Tibial nerve (tissue), 4 donors: ENCODE measurements at regions not wholly inside any gene's neighbourhood (a gene's known extent, or its start where the extent isn't known, plus 50 kb on each side); places are given as distances from the start of the nearest gene placed in this dataset.

Source experiments
- DNase-seq, 2 donors: peaks; one replicate each; pipeline ENCODE4 v3.0.0-alpha.2; 2019; ENCODE audit warnings: low spot score in 2 of 2
- H3K27ac ChIP-seq, 4 donors: fragments of 200-600 bp; sonication (generic) in 3 of 4; one replicate each; pipeline ENCODE4 v1.5.1; 2017 to 2019; ENCODE audit warnings: mild to moderate bottlenecking in 1 of 4
- H3K27me3 ChIP-seq, 2 donors: fragments of 200-600 bp; sonication (generic) in 1 of 2; one replicate each; pipeline versions ENCODE4 v1.5.1 to v1.6.0; 2017 to 2019
- H3K36me3 ChIP-seq, 3 donors: fragments of 200-600 bp; sonication (generic); one replicate each; pipeline ENCODE4 v1.5.1; 2018 to 2019
- H3K4me1 ChIP-seq, 4 donors: fragments of 200-600 bp; sonication (generic) in 3 of 4; one replicate each; pipeline ENCODE4 v1.5.1; 2017 to 2019
- H3K4me3 ChIP-seq, 4 donors: fragments of 200-600 bp; sonication (generic) in 3 of 4; one replicate each; pipeline ENCODE4 v1.5.1; 2017 to 2019; ENCODE audit warnings: mild to moderate bottlenecking in 1 of 4, moderate library complexity in 1 of 4
- H3K9me3 ChIP-seq, 4 donors: fragments of 200-600 bp; sonication (generic) in 3 of 4; one replicate each; pipeline ENCODE4 v1.5.1; 2017 to 2019
- EP300 ChIP-seq, 2 donors: sonication (generic); formaldehyde crosslinking; IDR thresholded peaks; one replicate each; pipeline ENCODE4 v1.6.1; 2017; ENCODE audit warnings: antibody characterized with exemption in 2 of 2, mild to moderate bottlenecking in 1 of 2
- POLR2A ChIP-seq, 2 donors: fragments of 450-650 bp; IDR thresholded peaks; one replicate each; pipeline ENCODE4 v1.6.1; 2017; ENCODE audit warnings: antibody characterized with exemption in 2 of 2, mild to moderate bottlenecking in 2 of 2, moderate library complexity in 2 of 2
- WGBS, 2 donors: methylation state at CpG; one replicate each; pipeline ENCODE4 v1.1.5; 2018; 5-methylcytosine and 5-hydroxymethylcytosine counted together
- TF ChIP-seq, protein P1 (sequence below), 5 experiments: fragments of 200-600 bp in 3 of 5; fragments of 450-650 bp in 2 of 5; sonication (generic) in 3 of 5; IDR thresholded peaks; one replicate each; pipeline ENCODE4 v1.5.1; 2016 to 2019; ENCODE audit warnings: antibody characterized with exemption in 5 of 5, mild to moderate bottlenecking in 3 of 5, moderate library complexity in 2 of 5

DNA sequence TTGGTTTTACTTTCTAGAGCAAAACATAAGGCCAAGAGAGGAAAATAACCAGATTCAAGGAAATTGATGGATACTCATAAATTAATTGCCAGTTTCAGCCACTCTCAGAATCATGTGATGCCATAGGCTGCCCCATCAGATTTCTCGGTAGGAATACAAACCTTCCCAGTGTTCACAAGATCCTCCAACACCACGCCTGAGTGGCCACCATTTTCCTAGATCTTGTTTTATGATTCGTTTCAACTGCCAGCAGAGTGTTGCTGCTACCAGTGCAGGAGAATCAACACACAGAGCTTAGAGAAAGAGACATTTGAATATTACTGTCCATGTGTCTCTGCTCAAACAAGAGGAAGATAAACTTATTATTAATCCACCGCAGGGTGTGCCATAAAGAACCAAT, 434.2 kb upstream of the CDH4 start:
- DNase-seq: no peak
- 89 to 92% methylated on average over 4 of the region's 4 CpGs for WGBS, 2 donors
- Histone ChIP-seq H3K4me1 (peaks cover 0 to 6% (median 0%) of the 10 kb centered on the region in 4 donors), H3K9me3 (no peaks in the 10 kb centered on the region), H3K36me3 (no peaks in the 10 kb centered on the region), H3K27me3 (no peaks in the 10 kb centered on the region), H3K27ac (no peak overlapping the region), H3K4me3 (no peak overlapping the region)
- TF ChIP-seq EP300 (IDR thresholded peaks at IDR 0.05): no peak
- no peak for TF ChIP-seq POLR2A (IDR thresholded peaks at IDR 0.05)
- TF ChIP-seq, protein P1, sequence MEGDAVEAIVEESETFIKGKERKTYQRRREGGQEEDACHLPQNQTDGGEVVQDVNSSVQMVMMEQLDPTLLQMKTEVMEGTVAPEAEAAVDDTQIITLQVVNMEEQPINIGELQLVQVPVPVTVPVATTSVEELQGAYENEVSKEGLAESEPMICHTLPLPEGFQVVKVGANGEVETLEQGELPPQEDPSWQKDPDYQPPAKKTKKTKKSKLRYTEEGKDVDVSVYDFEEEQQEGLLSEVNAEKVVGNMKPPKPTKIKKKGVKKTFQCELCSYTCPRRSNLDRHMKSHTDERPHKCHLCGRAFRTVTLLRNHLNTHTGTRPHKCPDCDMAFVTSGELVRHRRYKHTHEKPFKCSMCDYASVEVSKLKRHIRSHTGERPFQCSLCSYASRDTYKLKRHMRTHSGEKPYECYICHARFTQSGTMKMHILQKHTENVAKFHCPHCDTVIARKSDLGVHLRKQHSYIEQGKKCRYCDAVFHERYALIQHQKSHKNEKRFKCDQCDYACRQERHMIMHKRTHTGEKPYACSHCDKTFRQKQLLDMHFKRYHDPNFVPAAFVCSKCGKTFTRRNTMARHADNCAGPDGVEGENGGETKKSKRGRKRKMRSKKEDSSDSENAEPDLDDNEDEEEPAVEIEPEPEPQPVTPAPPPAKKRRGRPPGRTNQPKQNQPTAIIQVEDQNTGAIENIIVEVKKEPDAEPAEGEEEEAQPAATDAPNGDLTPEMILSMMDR (IDR thresholded peaks at IDR 0.05): no peak

DNA sequence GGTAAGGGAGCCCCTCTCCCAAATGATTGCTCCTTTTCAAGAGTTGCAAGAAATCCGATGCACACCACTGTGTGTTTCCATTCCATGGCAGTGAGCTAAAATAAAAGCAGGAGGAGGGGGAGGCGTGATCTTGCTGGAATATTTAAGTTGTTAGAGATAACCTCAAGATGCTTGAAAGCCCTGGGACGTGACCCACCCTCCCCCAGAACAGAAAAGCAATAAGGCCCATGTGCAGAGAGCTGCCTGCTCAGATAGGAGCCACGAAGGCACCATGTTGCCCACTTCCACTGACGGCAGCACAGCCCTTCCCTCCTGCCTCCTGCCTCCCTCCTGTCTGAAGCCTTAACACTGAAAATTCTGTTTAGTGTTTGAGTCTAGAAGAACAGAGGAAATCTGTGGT, 432.6 kb upstream of the CDH4 start:
- H3K4me3 ChIP-seq: no peak overlapping the region

DNA sequence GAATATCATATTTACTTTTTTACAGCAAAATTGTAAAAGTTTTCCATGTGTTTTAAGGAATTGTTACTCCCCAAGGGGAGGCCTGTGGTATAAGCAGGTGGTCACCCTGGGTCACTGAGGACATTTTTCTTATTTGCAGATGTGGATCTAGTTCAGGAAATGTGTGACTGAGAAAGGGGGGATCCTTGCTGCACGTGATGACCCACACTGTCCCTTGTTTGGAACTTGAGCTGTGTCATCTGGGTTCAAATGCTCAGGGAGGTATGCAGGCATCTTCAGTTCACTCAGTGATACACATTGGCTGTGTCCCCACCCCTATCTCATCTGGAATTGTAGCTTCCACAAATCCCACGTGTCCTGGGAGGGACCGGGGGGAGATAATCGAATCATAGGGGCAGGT, 431.9 kb upstream of the CDH4 start:
- no peak overlapping the region for H3K4me3 ChIP-seq
- no peak for DNase-seq
- TF ChIP-seq, protein P1 (IDR thresholded peaks at IDR 0.05): no peak
- TF ChIP-seq POLR2A (IDR thresholded peaks at IDR 0.05) (no peak), EP300 (IDR thresholded peaks at IDR 0.05) (no peak)
- H3K9me3 ChIP-seq: no peaks in the 10 kb centered on the region
- no peaks in the 10 kb centered on the region for H3K36me3 ChIP-seq
- H3K27me3 ChIP-seq: no peaks in the 10 kb centered on the region
- 59 to 71% methylated on average over 4 of the region's 4 CpGs for WGBS, 2 donors
- peaks cover 0 to 13% (median 0%) of the 10 kb centered on the region in 4 donors for H3K4me1 ChIP-seq
- no peak overlapping the region for H3K27ac ChIP-seq

More for the DNA sequence above, 432.6 kb upstream of the CDH4 start:
- H3K4me1 ChIP-seq: peaks cover 0 to 13% (median 0%) of the 10 kb centered on the region in 4 donors
- no peaks in the 10 kb centered on the region for H3K9me3 ChIP-seq
- no peaks in the 10 kb centered on the region for H3K36me3 ChIP-seq
- DNase-seq: no peak
- WGBS, 2 donors: 45 to 55% methylated on average over 5 of the region's 5 CpGs
- TF ChIP-seq, protein P1 (IDR thresholded peaks at IDR 0.05): no peak
- TF ChIP-seq EP300 (IDR thresholded peaks at IDR 0.05) (no peak), POLR2A (IDR thresholded peaks at IDR 0.05) (no peak)
- no peak overlapping the region for H3K27ac ChIP-seq
- H3K27me3 ChIP-seq: no peaks in the 10 kb centered on the region

DNA sequence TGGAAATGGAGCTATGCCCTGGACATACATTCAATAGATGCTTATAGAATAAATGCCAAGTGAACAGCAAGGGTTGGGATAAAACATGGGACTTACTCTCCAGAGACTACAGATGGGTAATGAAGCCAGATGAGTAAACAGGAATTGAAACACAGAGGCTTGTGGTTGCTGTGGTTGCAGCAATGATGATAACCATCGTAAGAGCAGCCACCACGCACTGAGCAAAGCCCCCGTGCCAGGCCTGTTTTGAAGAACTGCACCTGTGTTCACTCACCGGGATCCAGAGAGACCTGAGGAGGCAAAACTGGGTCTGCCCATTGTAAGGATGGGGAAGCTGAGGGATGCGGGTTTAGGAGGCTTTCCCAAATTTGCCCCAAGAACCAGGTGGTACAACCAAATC, 431.1 kb upstream of the CDH4 start:
- TF ChIP-seq POLR2A (IDR thresholded peaks at IDR 0.05) (no peak), EP300 (IDR thresholded peaks at IDR 0.05) (no peak)
- WGBS, 2 donors: 81 to 83% methylated on average over 5 of the region's 5 CpGs

DNA sequence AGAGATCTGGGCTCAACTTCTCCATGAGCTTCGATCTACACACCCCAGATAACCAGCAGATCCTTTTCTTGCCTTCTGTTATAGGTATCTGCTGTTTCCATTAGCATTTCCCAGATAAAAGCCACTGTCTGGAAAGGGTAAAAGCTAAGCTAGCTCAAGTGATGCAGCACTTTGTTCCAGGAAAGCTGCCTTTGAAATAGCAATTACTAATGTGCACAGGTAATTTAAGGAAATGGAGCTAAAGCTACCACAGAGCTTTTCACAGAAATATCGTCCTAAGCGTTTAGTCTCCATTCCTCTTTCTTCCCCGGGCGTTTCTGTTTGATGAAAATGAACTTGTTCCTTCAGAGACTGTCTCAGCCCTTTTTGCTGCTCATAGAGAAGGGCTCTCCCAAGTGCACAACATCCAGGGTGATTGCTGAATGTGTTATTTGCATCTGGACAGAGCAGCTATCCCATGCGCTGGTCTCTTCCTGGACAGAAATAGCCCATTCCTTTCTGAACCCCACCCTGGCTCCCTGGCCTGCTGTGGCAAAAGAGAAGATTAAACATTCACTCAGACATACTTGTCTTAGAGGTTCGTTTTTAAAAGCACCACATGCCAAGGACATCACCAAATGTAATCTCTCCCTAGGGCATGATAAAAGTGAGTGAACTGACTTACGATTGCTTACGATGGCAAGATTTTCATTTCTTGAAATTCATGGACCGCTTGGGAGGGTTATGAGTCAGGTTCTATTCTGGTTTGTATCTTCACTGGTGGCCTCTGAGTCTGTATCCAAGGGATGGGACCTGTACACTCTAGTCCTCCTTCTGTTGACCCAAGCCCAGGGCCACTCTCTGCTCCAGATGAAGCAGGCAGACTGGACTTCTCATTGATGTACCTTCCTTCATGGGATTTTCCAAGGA, 429.1 kb upstream of the CDH4 start:
- H3K4me1 ChIP-seq: peaks cover 0 to 13% (median 0%) of the 10 kb centered on the region in 4 donors
- DNase-seq: peak in 1 of 2 donors; percentile 28
- H3K27me3 ChIP-seq: no peaks in the 10 kb centered on the region
- no peak for TF ChIP-seq POLR2A (IDR thresholded peaks at IDR 0.05)
- TF ChIP-seq EP300 (IDR thresholded peaks at IDR 0.05): peak in 1 of 2 donors; percentile 57
- TF ChIP-seq, protein P1 (IDR thresholded peaks at IDR 0.05): no peak
- H3K4me3 ChIP-seq: no peak overlapping the region
- WGBS, 2 donors: 57 to 62% methylated on average over 10 of the region's 10 CpGs
- no peaks in the 10 kb centered on the region for H3K36me3 ChIP-seq
- no peak overlapping the region for H3K27ac ChIP-seq
- peaks cover 0 to 3% (median under 1%) of the 10 kb centered on the region in 4 donors for H3K9me3 ChIP-seq

More for the DNA sequence above, 431.1 kb upstream of the CDH4 start:
- Histone ChIP-seq H3K27me3 (no peaks in the 10 kb centered on the region), H3K4me1 (peaks cover 0 to 13% (median 0%) of the 10 kb centered on the region in 4 donors), H3K4me3 (no peak overlapping the region), H3K36me3 (no peaks in the 10 kb centered on the region), H3K9me3 (no peaks in the 10 kb centered on the region), H3K27ac (no peak overlapping the region)
- DNase-seq: no peak
